HepG2 (cell line): ENCODE measurements at regions not wholly inside any gene's neighbourhood (a gene's known extent, or its start where the extent isn't known, plus 50 kb on each side); places are given as distances from the start of the nearest gene placed in this dataset.

ENCODE experiments used
- GATAD1 ChIP-seq: IDR thresholded peaks from 2 replicates; pipeline ENCODE4 v1.6.1; 2016; ENCODE audit warnings: missing genetic modification reagents, missing compliant biosample characterization
- GTF3A ChIP-seq: sonication (generic); formaldehyde crosslinking; conservative IDR thresholded peaks from 2 replicates; pipeline ENCODE4 v1.4.0; 2020; ENCODE audit warnings: mild to moderate bottlenecking, missing genetic modification reagents
- HNRNPK ChIP-seq: fragments of 200-400 bp; formaldehyde crosslinking; IDR thresholded peaks from 2 replicates; pipeline ENCODE4 v1.6.1; 2018; ENCODE audit warnings: low read length, low read depth, moderate library complexity, mild to moderate bottlenecking; ENCODE audit not compliant: poor library complexity, severe bottlenecking
- KDM4B ChIP-seq: sonication (generic); formaldehyde crosslinking; IDR thresholded peaks from 2 replicates; pipeline ENCODE4 v1.4.0; 2020; ENCODE audit warnings: missing genetic modification reagents
- KLF16 ChIP-seq, 2 experiments: sonication (generic) in 1 of 2; formaldehyde crosslinking in 1 of 2; IDR thresholded peaks; 2 replicates each; pipeline versions ENCODE4 v1.6.1 to v1.8.0; 2016 to 2023; ENCODE audit warnings: missing genetic modification reagents in 2 of 2, missing compliant biosample characterization in 1 of 2
- MXI1 ChIP-seq: IDR thresholded peaks from 3 replicates; pipeline ENCODE4 v1.6.1; 2012; ENCODE audit warnings: low read depth, low read length, inconsistent platforms, borderline replicate concordance
- POLR2G ChIP-seq: fragments of 200-400 bp; formaldehyde crosslinking; IDR thresholded peaks from 2 replicates; pipeline ENCODE4 v1.6.1; 2018; ENCODE audit warnings: mild to moderate bottlenecking, low read depth, low read length, moderate library complexity
- PRPF4 ChIP-seq: fragments of 200-400 bp; formaldehyde crosslinking; IDR thresholded peaks from 2 replicates; pipeline ENCODE4 v1.6.1; 2016; ENCODE audit warnings: low read length, low read depth; ENCODE audit not compliant: poor library complexity, severe bottlenecking
- RBAK ChIP-seq: sonication (generic); formaldehyde crosslinking; IDR thresholded peaks from 2 replicates; pipeline ENCODE4 v1.5.1; 2020; ENCODE audit warnings: mild to moderate bottlenecking, missing genetic modification reagents
- RBM22 ChIP-seq: fragments of 200-400 bp; formaldehyde crosslinking; optimal IDR thresholded peaks from 2 replicates; pipeline ENCODE3; 2017; ENCODE audit warnings: mild to moderate bottlenecking, low read length, moderate library complexity
- SETDB1 ChIP-seq: sonication (generic); formaldehyde crosslinking; IDR thresholded peaks from 2 replicates; pipeline ENCODE4 v1.5.1; 2020; ENCODE audit warnings: missing genetic modification reagents, mild to moderate bottlenecking, borderline replicate concordance
- TMF1 ChIP-seq: sonication (generic); formaldehyde crosslinking; IDR thresholded peaks from 2 replicates; pipeline ENCODE4 v1.8.1; 2022; ENCODE audit warnings: low read depth, missing genetic modification reagents
- ZBTB20 ChIP-seq: sonication (generic); formaldehyde crosslinking; IDR thresholded peaks from 2 replicates; pipeline ENCODE4 v1.8.1; 2023; ENCODE audit warnings: missing genetic modification reagents, low read depth, mild to moderate bottlenecking, borderline replicate concordance
- ZMAT3 ChIP-seq: sonication (generic); formaldehyde crosslinking; conservative IDR thresholded peaks from 2 replicates; pipeline ENCODE4 v1.7.0; 2021; ENCODE audit warnings: missing genetic modification reagents
- ZNF235 ChIP-seq: sonication (generic); formaldehyde crosslinking; IDR thresholded peaks from 2 replicates; pipeline ENCODE4 v1.8.1; 2023; ENCODE audit warnings: mild to moderate bottlenecking, missing genetic modification reagents, borderline replicate concordance
- ZNF629 ChIP-seq: sonication (generic); formaldehyde crosslinking; conservative IDR thresholded peaks from 2 replicates; pipeline ENCODE4 v1.5.0; 2020; ENCODE audit warnings: missing genetic modification reagents
- ZNF768 ChIP-seq: sonication (generic); formaldehyde crosslinking; IDR thresholded peaks from 2 replicates; pipeline ENCODE4 v1.4.0; 2020; ENCODE audit warnings: missing genetic modification reagents
- ZNF772 ChIP-seq: sonication (generic); formaldehyde crosslinking; IDR thresholded peaks from 2 replicates; pipeline ENCODE4 v1.5.0; 2020; ENCODE audit warnings: mild to moderate bottlenecking, missing genetic modification reagents
- ZNF850 ChIP-seq: sonication (generic); formaldehyde crosslinking; conservative IDR thresholded peaks from 2 replicates; pipeline ENCODE4 v1.9.0; 2021; ENCODE audit warnings: mild to moderate bottlenecking, missing genetic modification reagents
- TF ChIP-seq, protein P1 (sequence below): sonication (generic); formaldehyde crosslinking; IDR thresholded peaks from 2 replicates; pipeline ENCODE4 v1.4.0; 2020; ENCODE audit warnings: missing genetic modification reagents, borderline replicate concordance
- TF ChIP-seq, protein P2 (sequence below): sonication (generic); formaldehyde crosslinking; IDR thresholded peaks from 2 replicates; pipeline ENCODE4 v1.9.0; 2022; ENCODE audit warnings: low read depth, missing genetic modification reagents
- TF ChIP-seq, protein P3 (sequence below): sonication (generic); formaldehyde crosslinking; IDR thresholded peaks from 2 replicates; pipeline ENCODE4 v1.4.0; 2020; ENCODE audit warnings: missing genetic modification reagents; ENCODE audit errors: not compliant biosample characterization
- TF ChIP-seq, protein P4 (sequence below): sonication (generic); formaldehyde crosslinking; conservative IDR thresholded peaks from 2 replicates; pipeline ENCODE4 v1.4.0; 2020; ENCODE audit warnings: missing genetic modification reagents

DNA sequence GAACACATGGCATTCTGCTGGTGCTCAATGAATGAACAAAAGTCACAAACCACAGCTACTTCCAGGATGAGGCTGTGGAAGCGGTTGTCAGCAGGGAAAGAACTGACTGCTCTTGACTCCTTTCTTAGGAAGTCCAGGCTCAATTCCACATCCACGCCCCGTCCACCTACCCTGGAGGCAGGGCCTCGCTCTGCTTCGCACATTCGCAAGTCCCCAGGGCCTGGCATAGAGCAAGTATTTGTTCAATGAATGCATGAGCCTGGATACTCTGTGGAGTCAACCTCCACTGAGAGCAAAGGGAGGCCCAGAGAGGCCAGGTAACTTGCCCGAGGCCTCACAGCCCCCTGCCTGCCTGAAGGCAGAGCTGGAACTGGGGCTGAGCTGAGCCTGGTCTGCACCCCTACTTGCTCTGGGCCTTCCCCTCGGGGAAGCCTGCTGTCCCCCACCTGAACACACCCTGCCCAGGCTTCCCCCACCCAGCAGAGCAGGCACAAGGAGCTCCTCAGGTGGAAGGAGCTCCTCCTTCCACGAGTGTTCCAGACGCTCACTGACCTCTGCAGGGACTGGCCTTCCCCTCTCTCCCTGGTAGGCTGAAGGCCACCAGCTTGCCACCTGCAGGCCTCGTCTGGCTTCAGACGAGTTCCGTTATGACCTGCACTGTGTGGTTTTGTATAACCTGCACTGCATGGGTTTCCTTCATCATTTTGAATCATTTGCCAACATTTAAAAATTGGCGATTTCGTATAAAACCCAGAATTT lies 119.3 kb upstream of the PTPN1 start (continued):
- no peak for TF ChIP-seq HNRNPK
- 0 out of 4 replicates have a peak, but pooled peaks of 1 of the 2 experiments have one; percentile 7 for TF ChIP-seq KLF16 (CRISPR knock-in tag; IDR thresholded peaks at IDR 0.05)
- no peak for TF ChIP-seq PRPF4
- TF ChIP-seq, protein P1, sequence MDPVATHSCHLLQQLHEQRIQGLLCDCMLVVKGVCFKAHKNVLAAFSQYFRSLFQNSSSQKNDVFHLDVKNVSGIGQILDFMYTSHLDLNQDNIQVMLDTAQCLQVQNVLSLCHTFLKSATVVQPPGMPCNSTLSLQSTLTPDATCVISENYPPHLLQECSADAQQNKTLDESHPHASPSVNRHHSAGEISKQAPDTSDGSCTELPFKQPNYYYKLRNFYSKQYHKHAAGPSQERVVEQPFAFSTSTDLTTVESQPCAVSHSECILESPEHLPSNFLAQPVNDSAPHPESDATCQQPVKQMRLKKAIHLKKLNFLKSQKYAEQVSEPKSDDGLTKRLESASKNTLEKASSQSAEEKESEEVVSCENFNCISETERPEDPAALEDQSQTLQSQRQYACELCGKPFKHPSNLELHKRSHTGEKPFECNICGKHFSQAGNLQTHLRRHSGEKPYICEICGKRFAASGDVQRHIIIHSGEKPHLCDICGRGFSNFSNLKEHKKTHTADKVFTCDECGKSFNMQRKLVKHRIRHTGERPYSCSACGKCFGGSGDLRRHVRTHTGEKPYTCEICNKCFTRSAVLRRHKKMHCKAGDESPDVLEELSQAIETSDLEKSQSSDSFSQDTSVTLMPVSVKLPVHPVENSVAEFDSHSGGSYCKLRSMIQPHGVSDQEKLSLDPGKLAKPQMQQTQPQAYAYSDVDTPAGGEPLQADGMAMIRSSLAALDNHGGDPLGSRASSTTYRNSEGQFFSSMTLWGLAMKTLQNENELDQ, result no peak
- no peak for TF ChIP-seq ZNF629 (CRISPR knock-in tag)
- TF ChIP-seq, protein P2, sequence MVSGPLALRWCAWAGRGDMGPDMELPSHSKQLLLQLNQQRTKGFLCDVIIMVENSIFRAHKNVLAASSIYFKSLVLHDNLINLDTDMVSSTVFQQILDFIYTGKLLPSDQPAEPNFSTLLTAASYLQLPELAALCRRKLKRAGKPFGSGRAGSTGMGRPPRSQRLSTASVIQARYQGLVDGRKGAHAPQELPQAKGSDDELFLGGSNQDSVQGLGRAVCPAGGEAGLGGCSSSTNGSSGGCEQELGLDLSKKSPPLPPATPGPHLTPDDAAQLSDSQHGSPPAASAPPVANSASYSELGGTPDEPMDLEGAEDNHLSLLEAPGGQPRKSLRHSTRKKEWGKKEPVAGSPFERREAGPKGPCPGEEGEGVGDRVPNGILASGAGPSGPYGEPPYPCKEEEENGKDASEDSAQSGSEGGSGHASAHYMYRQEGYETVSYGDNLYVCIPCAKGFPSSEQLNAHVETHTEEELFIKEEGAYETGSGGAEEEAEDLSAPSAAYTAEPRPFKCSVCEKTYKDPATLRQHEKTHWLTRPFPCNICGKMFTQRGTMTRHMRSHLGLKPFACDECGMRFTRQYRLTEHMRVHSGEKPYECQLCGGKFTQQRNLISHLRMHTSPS (CRISPR knock-in tag), result no peak
- no peak for TF ChIP-seq KDM4B (CRISPR knock-in tag)
- TF ChIP-seq ZBTB20 (CRISPR knock-in tag), result no peak
- TF ChIP-seq ZNF772 (CRISPR knock-in tag), result 0 out of 2 replicates have a peak, but pooled peaks have one; percentile 9
- 0 out of 2 replicates have a peak, but pooled peaks have one; percentile 45 for TF ChIP-seq ZNF235
- TF ChIP-seq, protein P3, sequence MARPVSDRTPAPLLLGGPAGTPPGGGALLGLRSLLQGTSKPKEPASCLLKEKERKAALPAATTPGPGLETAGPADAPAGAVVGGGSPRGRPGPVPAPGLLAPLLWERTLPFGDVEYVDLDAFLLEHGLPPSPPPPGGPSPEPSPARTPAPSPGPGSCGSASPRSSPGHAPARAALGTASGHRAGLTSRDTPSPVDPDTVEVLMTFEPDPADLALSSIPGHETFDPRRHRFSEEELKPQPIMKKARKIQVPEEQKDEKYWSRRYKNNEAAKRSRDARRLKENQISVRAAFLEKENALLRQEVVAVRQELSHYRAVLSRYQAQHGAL (CRISPR knock-in tag), result no peak
- 0 out of 2 replicates have a peak, but pooled peaks have one; percentile 1 for TF ChIP-seq TMF1 (CRISPR knock-in tag)
- peak; percentile 98 for TF ChIP-seq ZNF768 (CRISPR knock-in tag)
- TF ChIP-seq RBM22, result no peak
- no peak for TF ChIP-seq ZNF850 (CRISPR knock-in tag)
- TF ChIP-seq SETDB1 (CRISPR knock-in tag), result no peak
- no peak for TF ChIP-seq MXI1
- TF ChIP-seq ZMAT3, result 0 out of 2 replicates have a peak, but pooled peaks have one; percentile 3
- TF ChIP-seq POLR2G, result no peak
- TF ChIP-seq, protein P4, sequence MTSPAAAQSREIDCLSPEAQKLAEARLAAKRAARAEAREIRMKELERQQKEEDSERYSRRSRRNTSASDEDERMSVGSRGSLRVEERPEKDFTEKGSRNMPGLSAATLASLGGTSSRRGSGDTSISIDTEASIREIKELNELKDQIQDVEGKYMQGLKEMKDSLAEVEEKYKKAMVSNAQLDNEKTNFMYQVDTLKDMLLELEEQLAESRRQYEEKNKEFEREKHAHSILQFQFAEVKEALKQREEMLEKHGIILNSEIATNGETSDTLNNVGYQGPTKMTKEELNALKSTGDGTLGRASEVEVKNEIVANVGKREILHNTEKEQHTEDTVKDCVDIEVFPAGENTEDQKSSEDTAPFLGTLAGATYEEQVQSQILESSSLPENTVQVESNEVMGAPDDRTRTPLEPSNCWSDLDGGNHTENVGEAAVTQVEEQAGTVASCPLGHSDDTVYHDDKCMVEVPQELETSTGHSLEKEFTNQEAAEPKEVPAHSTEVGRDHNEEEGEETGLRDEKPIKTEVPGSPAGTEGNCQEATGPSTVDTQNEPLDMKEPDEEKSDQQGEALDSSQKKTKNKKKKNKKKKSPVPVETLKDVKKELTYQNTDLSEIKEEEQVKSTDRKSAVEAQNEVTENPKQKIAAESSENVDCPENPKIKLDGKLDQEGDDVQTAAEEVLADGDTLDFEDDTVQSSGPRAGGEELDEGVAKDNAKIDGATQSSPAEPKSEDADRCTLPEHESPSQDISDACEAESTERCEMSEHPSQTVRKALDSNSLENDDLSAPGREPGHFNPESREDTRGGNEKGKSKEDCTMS (CRISPR knock-in tag), result no peak
- no peak for TF ChIP-seq GTF3A (CRISPR knock-in tag)
- no peak for TF ChIP-seq RBAK (CRISPR knock-in tag)
- no peak for TF ChIP-seq GATAD1 (CRISPR knock-in tag)
